ENCODE measurements at regions not wholly inside any gene's neighbourhood (a gene's known extent, or its start where the extent isn't known, plus 50 kb on each side); places are given as distances from the start of the nearest gene placed in this dataset.
"Not testable (repeated sequence)": the region's sequence is repeated elsewhere in the genome, so short reads cannot be mapped to it uniquely, and the experiment has no call there.

DNA sequence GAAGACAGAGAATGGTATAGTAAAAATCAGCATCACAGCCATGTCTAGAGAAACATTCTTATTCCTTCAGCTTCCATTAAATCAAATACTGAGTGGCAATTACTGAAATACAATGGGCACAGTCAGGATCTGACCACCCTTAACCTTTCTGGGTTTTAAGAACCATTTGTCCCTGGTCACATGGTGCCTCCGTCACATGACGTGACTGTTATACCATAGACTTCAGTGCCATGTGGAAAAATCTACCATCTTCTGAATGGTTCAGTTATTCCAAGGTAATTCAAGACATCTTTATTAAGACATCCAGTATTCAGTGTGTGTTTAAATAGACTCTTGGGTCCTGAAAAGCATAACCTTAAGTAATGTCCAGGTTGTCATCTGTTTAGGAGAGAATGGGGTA is 553.1 kb upstream of the FLRT2 start:
- DNase-seq (ENCODE audit: low read depth in 2 of 3, low spot score in 2 of 3): no peak

DNA sequence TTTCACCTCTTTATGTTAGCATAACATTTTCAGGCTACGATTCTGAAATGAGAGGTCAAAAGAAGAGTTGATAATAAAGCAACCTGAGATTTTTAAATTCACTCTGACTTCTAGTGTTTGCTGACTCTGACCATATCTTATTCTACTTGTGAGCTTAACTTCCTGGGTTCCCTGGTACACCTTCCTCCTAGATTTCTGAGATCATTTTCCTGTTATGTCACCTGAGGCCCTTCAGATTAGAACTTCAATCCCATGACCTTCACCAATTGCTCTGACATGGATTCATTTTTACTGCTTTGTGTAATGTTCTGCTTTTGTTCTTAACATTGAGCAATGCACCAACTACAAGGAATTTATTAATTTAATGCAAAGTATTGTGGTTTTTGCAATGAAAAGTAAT is 542.9 kb upstream of the FLRT2 start:
- no peak for DNase-seq (ENCODE audit: low read depth in 2 of 3, low spot score in 2 of 3)

DNA sequence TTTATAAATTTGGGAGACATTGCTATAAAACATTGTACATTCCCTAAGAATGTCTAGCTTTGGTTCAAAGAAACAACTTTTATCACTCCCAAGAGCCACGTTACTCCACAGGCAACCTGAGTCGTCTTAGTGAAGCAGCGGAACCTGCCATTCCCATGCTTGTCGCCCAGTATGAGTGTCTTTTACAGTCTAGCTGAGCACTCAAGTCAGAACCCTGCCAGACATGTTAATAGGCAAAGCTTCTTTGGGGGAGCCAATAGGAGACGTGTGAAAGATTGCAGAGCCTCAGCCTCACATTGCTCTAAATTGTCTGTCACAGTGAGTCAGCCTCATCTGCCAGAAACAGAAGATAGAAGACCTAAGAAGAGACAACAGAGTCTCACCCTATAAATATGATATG is 541.6 kb upstream of the FLRT2 start:
- no peak for DNase-seq (ENCODE audit: low read depth in 2 of 3, low spot score in 2 of 3)

DNA sequence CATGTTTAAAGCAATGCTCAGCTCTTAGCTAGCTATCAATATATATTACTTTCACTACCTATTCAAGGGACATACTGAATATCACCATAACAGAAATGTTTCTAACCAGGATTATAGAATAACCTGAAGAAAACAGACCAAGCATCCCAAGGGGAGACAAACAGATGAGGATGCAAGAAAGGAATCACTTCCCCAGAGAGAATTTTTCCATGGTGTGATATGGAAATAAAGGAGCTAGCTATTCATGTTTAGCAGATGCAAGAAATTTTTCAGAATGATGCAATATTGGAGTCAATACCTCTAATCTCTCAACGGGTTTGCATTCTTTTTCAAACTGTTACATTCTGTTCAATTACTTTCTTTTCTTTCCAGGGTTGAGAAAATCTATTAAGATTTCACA is 538.9 kb upstream of the FLRT2 start:
- DNase-seq (ENCODE audit: low read depth in 2 of 3, low spot score in 2 of 3): no peak

DNA sequence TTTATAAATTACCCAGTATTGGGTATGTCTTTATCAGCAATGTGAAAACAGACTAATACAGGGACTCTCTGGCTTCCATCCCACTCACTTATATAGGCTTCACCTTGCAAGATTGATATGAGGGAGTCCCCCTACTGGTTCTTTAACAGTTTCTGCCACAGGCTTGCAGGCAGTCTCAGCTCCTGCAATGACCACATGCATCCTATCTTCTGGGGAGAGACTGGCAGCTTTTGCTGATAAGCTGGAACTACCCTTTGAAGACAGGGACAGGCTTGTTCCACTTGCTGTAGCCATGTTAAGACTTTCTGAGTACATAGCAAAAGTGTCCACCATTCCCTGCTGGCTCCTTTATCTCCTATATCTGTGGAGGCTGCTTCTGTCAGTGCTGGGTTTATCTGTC is 531.7 kb upstream of the FLRT2 start:
- DNase-seq (ENCODE audit: low read depth in 2 of 3, low spot score in 2 of 3): no peak

DNA sequence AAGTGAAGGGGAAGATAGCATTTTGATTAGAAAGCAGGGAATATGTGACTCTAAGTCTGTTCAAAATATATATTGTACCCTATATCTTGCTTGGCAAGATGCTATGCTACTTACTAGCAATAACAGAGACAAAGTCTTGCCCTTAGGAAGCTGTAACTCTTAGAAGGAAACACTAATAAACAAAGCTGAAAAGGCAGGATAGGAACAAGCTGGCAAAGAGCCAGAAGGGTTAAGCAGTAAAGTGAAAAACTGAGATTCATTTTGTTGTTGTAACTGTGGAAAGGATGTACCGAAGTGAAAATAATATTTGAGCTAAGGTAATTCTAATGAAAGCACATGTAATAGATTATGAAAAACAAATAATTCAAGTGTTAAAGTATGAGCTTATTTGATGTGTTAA is 527.1 kb upstream of the FLRT2 start:
- no peak for DNase-seq (ENCODE audit: low read depth in 2 of 3, low spot score in 2 of 3)

DNA sequence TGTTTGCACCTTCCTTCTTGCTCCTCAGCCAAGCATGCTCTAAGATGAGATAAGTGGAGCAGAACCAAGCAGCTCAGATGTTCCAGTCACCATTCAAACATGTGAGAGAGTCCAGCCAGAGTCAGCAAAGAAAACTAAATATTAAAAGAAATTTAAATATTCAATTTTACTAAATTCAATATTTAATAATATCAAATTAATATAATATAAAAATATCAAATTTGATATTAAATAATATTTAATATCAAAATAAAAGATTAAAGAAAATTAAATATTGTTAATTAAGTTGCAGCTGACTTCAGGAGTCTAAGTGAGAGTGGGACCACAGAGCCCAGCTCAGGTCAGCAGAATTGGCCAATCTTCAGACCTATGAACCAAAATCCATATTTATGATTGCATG is 526.1 kb upstream of the FLRT2 start:
- DNase-seq (ENCODE audit: low read depth in 2 of 3, low spot score in 2 of 3): no peak

DNA sequence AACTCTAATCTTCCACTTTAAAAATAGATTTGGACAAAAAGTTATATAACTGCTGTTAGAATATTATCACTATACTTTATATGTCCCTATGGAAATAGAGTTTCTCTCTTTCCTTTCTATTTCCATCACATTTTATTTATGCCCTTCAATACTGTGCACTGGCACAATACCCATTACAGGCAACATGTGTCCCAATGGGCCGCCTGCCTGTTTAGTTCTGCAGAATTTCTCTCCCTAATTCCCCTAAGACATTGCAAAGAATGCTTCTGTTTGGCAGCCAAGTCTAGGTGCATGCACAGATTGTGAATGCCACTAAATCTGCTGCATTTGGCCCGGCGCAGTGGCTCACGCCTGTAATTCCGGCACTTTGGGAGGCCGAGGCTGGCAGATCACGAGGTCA is 520.4 kb upstream of the FLRT2 start:
- DNase-seq (ENCODE audit: low read depth in 2 of 3, low spot score in 2 of 3): no peak

DNA sequence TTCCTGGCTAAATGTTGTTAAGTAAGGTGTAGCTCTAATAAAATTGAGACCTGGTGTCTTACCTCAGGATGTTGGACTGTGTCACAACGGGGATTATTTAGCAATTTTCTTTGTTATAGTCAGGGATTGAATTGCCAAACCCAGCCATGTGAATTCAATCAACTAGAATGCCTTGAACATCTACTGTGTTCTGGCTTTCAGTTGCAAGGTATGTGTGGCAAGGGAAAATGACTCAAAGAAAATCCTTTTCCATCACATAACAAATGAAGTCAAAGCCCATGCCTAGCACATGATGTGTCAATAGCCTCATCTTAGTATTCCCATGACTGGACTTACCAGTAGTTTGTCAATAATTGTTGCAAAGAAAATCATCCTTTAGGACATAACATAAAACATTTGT is 519.8 kb upstream of the FLRT2 start:
- no peak for DNase-seq (ENCODE audit: low read depth in 2 of 3, low spot score in 2 of 3)

DNA sequence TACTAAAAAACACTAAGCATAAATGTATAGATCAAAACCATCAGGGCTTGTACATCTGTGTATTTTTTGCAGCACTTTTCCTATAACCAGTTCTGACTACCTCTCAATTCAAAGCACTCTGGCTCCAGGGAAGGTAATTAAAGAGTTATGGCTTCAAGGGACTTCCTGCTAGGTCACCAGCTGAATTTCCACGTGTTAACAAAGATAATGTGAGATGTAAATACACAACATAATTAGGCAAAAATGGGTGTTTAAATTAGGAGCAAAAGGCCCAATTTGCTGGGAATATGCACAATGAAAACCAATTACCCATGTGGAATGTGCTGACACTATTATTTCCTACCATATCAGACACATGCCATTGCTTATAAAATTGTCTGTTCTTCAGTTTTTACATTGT is 513.4 kb upstream of the FLRT2 start:
- no peak for DNase-seq (ENCODE audit: low read depth in 2 of 3, low spot score in 2 of 3)

DNA sequence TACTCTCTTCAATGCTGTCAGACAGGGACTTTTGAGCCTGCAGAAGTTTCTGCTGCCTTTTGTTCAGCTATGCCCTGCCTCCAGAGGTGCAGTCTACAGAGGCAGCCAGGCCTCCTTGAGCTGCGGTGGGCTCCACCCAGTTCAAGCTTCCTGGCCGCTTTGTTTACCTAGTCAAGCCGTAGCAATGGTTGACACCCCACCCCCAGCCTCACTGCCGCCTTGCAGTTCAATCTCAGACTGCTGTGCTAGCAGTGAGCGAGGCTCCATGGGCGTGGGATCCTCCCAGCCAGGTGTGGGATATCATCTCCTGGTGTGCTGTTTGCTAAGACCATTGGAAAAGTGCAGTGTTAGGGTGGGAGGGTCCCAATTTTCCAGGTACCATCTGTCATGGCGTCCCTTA is 506.1 kb upstream of the FLRT2 start:
- DNase-seq (ENCODE audit: low read depth in 2 of 3, low spot score in 2 of 3): not testable (repeated sequence)

DNA sequence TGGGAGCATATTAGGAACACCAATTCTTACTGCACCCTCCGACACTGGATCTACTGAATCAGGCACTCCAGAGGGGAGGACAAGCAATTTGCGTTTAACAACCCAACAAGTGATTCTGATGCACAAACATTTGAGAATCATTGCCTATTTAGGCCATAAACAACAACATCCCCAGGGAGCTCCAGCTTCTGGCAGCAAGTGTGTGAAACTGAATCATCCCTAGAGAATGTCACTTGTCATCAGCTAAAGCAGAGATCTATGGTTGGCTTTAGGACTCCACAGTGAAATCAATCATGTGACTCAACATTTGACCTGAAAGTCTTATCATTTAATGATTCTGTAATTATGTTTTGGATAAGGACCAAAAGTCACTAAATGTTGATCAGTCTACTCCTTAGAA is 505.0 kb upstream of the FLRT2 start:
- no peak for DNase-seq (ENCODE audit: low read depth in 2 of 3, low spot score in 2 of 3)

DNA sequence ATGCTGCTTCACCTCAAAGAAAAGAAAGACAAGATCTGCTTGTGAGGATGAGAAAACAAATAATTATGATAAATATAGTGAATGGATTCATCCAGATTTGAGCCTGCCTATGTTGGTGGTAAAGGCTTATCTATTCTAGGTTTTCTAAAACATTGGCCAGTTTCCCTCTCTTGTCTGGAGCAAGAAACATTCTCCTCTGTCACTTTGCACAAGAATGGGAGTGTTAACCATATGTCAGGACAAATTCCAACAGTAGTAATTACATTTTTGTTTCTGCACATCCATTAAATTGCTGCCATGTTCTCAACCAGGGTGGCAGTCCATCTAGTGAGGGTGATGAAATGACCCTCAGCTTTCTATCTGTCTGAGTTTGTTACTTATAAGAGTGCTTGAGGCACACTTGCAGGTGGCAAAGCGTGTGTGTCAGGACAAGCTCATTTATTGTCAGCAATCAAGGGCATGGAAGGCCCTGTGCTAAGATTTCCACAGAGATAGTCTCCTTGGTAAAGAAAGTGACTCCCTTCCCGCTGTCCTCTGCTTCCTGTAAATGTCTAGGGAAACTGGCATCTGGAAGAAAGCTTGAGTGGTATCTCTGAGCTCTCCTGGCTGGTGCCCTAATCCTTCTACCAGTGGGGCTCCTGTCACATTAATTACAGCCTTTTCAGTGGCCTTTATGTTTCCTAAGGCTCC is 502.1 kb upstream of the FLRT2 start:
- DNase-seq (ENCODE audit: low read depth in 2 of 3, low spot score in 2 of 3): no peak

DNA sequence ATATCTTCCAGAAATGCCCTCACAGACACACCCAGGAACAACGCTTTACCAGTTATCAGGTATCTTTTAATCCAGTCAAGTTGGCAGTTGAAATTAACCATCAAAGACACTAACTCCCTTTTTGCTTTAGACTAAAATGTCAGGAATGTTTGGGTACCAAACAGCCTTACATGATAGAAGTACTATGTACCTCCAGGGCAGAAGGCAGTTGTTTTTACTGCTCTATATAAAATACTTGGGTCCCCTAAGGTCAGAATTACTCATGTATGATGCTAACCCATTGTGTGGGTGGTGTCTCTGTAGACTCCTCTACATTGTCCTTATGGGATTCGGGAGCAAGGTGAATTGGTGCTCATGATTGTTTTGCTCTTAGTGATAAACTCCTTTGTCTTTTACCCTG is 492.5 kb upstream of the FLRT2 start:
- DNase-seq (ENCODE audit: low read depth in 2 of 3, low spot score in 2 of 3): no peak

DNA sequence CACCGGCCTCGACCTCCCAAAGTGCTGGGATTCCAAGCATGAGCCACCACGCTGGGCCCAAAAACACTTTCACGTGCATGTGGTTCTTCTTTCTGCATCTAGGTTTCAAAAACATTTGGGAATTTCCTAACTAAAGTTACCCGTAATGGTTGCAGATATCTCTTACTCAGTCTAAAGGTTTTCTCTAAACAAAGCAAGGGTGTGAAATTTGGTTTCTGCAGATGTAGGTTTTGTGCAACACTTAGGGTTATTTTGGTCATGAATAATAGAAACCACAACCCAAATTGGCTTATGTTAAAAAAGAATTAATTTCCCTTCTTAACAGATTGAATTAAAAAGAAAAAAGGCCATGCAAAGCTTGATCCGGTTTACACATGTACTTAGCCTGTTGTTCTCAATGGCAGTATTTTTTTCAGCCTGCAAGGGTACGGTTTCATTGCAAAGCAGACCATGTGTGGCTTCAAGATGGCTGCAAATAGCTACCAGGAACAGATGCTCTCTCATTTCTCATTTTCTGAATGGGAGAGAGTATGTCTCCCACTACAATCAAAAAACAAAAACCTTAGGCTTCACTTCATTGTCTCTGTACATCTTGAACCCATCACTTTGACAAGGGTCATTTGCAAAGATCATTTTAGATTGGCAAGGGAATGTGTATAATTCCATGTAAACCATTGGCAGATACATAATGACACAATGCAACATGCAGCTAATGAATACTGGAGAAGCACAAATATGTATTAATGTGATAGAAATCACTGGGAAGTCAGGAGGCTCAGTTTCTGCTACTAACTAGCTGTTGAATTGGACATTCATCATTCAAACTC is 491.2 kb upstream of the FLRT2 start:
- no peak for DNase-seq (ENCODE audit: low read depth in 2 of 3, low spot score in 2 of 3)

DNA sequence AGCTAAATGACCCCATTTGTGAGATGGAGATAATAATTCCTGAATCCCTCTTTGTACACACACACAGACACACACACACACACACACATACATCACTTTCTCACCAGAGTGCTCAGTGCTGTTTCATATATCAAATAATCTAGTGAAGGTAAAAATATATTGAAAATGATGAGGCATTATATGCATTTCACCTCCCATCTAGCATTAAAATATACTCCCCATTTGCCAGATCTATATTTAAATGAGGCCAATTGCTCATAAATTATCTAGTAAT is 490.7 kb upstream of the FLRT2 start:
- no peak for DNase-seq (ENCODE audit: low read depth in 2 of 3, low spot score in 2 of 3)

DNA sequence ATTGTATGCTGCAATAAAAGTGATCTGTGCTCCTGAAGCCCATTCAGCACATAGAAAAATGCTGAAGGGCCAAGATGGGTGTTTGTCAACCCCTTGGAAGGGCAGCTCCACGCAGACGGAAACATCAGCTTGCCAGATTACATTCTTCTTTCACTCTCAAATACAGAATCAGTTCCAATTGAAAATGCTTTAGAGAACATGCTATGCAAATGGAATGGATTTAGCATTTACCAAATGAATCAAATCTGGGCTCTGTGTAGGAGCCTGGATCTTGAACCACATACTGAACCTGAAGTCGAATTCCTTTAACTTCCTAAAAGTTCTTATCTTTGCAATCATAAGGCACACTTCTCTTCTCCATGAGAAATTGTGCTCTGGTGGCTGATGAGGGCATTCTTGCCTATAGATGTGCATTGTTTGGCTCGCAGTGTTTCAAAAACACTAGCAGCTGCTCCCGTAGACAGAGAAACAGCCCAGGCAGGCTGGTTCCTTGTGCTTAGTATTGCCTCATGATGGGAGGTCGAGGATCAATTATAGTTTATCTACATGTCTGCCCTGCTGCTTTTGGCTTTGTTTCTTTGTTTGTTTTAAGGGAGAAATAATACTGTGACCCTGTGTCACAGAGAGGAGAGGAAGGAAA is 489.8 kb upstream of the FLRT2 start:
- DNase-seq (ENCODE audit: low read depth in 2 of 3, low spot score in 2 of 3): no peak

DNA sequence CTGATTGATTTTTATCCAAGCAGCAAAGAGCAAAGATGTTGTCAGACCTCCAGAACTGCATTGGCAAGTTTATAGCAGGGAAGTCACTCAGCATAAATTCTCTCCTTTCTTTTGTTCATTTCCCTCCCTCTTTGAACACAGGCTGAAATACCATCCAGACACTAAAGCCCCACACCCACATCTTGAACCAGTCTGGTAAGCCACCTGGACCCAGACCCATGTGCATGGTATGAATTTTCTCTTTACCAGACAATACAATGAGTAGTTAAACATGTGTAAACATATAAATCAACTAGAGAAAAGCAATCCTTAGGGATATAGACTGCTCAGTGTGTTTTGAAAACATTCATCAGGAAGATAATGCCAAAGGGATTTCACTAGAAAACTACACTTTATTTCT is 488.3 kb upstream of the FLRT2 start:
- DNase-seq (ENCODE audit: low read depth in 2 of 3, low spot score in 2 of 3): no peak

DNA sequence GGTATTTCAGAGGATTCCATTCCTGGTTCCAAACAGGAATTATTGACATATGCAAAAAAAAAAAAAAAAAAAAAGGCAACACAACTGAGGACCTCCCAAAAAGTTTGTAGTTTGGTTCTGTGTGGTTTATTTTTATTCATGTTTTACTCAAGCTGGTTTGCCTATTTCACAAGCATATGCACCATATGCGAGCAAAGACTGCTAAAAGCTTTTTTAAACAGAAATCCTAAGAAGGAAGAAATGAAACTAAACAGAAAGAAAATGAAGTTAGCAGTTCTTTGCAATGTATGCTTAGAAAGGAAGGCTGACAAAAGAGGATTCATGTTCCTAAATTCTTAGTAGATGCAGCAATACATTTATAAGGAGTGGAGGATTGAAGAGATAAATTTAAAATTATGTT is 487.6 kb upstream of the FLRT2 start:
- no peak for DNase-seq (ENCODE audit: low read depth in 2 of 3, low spot score in 2 of 3)

DNA sequence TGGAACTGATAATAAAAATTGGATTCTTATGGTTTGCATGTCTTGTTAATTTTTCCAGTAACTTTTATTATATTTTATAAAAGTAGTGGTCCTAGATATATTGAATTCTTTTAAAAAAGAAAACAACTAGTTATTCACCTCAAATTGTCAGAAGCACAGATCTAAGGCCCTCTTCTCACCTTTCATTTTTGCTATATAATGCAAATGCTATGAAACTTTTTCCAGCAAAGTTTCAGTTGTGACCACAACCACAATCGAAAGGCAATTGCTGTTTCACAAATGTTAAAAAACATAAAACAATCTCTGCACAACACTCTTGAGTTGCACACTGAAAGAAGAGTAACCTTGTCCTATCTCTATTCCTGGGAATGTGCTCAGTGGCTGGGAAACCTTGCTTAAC is 479.8 kb upstream of the FLRT2 start:
- no peak for DNase-seq (ENCODE audit: low read depth in 2 of 3, low spot score in 2 of 3)

DNA sequence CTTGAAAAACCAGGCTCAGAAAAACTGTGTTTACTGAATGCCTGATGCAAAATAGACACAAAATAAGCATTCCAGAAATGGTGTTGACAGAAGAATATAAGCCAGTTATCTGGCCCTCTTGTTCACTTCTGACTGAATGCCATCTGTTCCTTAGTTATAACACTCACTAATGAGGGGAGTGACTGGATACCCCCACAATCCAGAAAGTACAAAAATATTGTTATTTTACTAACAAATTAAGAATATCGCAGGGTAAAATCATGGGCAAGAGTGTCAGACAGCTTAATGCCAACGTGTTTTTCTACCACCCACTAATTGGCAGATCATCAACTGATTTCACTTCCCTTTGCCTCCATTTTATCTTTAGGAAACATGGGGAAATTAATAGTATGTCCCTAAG is 477.3 kb upstream of the FLRT2 start:
- no peak for DNase-seq (ENCODE audit: low read depth in 2 of 3, low spot score in 2 of 3)

DNA sequence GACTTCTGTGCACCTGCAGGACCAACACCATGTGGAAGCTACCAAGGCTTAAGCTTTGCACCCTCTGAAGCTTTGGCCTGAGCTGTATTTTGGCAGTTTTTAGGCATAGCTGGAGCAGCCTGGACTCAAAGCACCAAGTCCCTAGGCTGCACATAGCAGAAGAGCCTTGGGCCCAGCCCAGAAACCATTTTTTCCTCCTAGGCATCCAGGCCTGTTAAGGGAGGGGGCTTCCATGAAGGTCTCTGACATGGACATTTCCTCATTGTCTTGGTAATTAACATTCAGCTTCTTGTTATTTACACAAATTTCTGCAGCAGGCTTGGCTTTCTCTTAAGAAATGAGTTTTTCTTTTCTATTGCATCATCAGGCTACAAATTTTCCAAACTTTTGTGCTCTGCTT is 475.8 kb upstream of the FLRT2 start:
- DNase-seq (ENCODE audit: low read depth in 2 of 3, low spot score in 2 of 3): no peak

DNA sequence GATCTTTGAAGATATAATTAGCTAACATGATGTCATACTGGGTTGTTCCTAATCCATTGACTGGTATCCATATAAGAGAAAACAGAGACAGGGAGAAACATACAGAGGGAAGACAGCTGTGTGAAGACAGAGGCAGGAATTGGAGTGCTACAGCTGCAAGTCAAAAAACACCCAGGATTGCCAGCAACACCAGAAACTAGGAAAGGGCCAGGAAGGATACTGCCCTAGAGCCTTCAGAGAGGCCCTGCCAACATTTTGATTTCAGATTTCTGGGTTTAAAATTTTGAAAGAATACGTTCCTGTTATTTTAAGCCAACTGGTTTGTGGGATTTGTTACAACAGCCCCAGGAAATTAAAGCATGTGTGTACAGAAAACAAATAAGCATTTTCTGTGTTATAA is 473.7 kb upstream of the FLRT2 start:
- DNase-seq (ENCODE audit: low read depth in 2 of 3, low spot score in 2 of 3): no peak

Measured in activated CD8-positive, alpha-beta memory T cell treated with anti-CD3 and anti-CD28 coated beads for 48 hours (primary cell).